GM21737 (cell line): ENCODE measurements at regions not wholly inside any gene's neighbourhood (a gene's known extent, or its start where the extent isn't known, plus 50 kb on each side); places are given as distances from the start of the nearest gene placed in this dataset.

Experiments used
- ATAC-seq: cut with Tn5 transposase; IDR thresholded peaks from one replicate; pipeline ENCODE4 v1.9.1; 2021; ENCODE audit warnings: mild to moderate bottlenecking, moderate library complexity; ENCODE audit not compliant: unreplicated experiment

GRCh38 chr10:33754052-33754451 is 419.6 kb upstream of the NRP1 start:
- ATAC-seq, result no peak

GRCh38 chr10:33753389-33753788 is 418.9 kb upstream of the NRP1 start:
- ATAC-seq, result no peak

- no peak for ATAC-seq
Measured at GRCh38 chr10:33749790-33750189, 415.3 kb upstream of the NRP1 start.

GRCh38 chr10:33749067-33749735 is 414.7 kb upstream of the NRP1 start:
- ATAC-seq, result no peak

GRCh38 chr10:33746836-33747268 is 412.4 kb upstream of the NRP1 start:
- ATAC-seq, result no peak

- no peak for ATAC-seq
Measured at GRCh38 chr10:33746186-33746585, 411.7 kb upstream of the NRP1 start.

GRCh38 chr10:33743429-33743857 is 409.0 kb upstream of the NRP1 start:
- ATAC-seq, result no peak

- ATAC-seq, result no peak
Measured at GRCh38 chr10:33739031-33739430, 404.6 kb upstream of the NRP1 start.

- ATAC-seq, result no peak
Measured at GRCh38 chr10:33735464-33735923, 401.0 kb upstream of the NRP1 start.

GRCh38 chr10:33734393-33735155 is 400.1 kb upstream of the NRP1 start:
- ATAC-seq, result no peak

GRCh38 chr10:33733058-33733457 is 398.6 kb upstream of the NRP1 start:
- no peak for ATAC-seq

- no peak for ATAC-seq
Measured at GRCh38 chr10:33732161-33732680, 397.8 kb upstream of the NRP1 start.

- no peak for ATAC-seq
Measured at GRCh38 chr10:33731322-33731721, 396.9 kb upstream of the NRP1 start.

- no peak for ATAC-seq
Measured at GRCh38 chr10:33725430-33725829, 391.0 kb upstream of the NRP1 start.

- no peak for ATAC-seq
Measured at GRCh38 chr10:33723181-33723580, 388.7 kb upstream of the NRP1 start.

GRCh38 chr10:33722067-33722466 is 387.6 kb upstream of the NRP1 start:
- no peak for ATAC-seq

GRCh38 chr10:33721509-33721908 is 387.0 kb upstream of the NRP1 start:
- no peak for ATAC-seq

- ATAC-seq, result no peak
Measured at GRCh38 chr10:33720161-33720560, 385.7 kb upstream of the NRP1 start.

- no peak for ATAC-seq
Measured at GRCh38 chr10:33719005-33719703, 384.7 kb upstream of the NRP1 start.

GRCh38 chr10:33716501-33717267 is 382.2 kb upstream of the NRP1 start:
- ATAC-seq, result no peak
